OCI-LY3 (cell line): ENCODE measurements at regions not wholly inside any gene's neighbourhood (a gene's known extent, or its start where the extent isn't known, plus 50 kb on each side); places are given as distances from the start of the nearest gene placed in this dataset.

Experiments used
- H2AFZ ChIP-seq: fragments of 200-600, 300-600 bp; shearing (Covaris generic); 2 replicates; pipeline ENCODE4 v1.6.0; 2014; ENCODE audit warnings: antibody characterized with exemption, low read depth, low read length
- H3K27ac ChIP-seq: fragments of 200-600, 300-600 bp; sonication (generic); 2 replicates; pipeline ENCODE4 v1.5.1; 2014; ENCODE audit warnings: mild to moderate bottlenecking, low read length, moderate library complexity, mixed read lengths
- H3K27me3 ChIP-seq: fragments of 200-600, 300-600 bp; sonication (generic); 2 replicates; pipeline ENCODE4 v1.6.1; 2014; ENCODE audit warnings: low read depth, low read length, mixed read lengths
- H3K36me3 ChIP-seq: fragments of 200-600, 300-600 bp; sonication (generic); replicated peaks from 2 replicates; pipeline ENCODE3; 2014; ENCODE audit warnings: low read depth, low read length, mixed read lengths
- H3K4me1 ChIP-seq: fragments of 300-600, 200-600 bp; sonication (generic); 2 replicates; pipeline ENCODE4 v1.6.1; 2014; ENCODE audit warnings: low read length, mixed read lengths
- H3K4me2 ChIP-seq: fragments of 200-600, 300-600 bp; sonication (generic); 2 replicates; pipeline ENCODE4 v1.6.1; 2014; ENCODE audit warnings: low read length, mixed read lengths
- H3K4me3 ChIP-seq: fragments of 300-600, 200-600 bp; sonication (generic); 2 replicates; pipeline ENCODE4 v1.5.1; 2014; ENCODE audit warnings: antibody characterized with exemption, mild to moderate bottlenecking, low read length, moderate library complexity
- H3K79me2 ChIP-seq: fragments of 300-600, 200-600 bp; shearing (Covaris generic); 2 replicates; pipeline ENCODE4 v1.6.1; 2014; ENCODE audit warnings: mild to moderate bottlenecking, low read length, mixed read lengths
- H3K9ac ChIP-seq: fragments of 300-600, 200-600 bp; shearing (Covaris generic); 2 replicates; pipeline ENCODE4 v1.6.0; 2014; ENCODE audit warnings: mild to moderate bottlenecking, low read length, moderate library complexity
- H3K9me3 ChIP-seq: fragments of 200-600, 300-600 bp; shearing (Covaris generic); 2 replicates; pipeline ENCODE4 v1.6.1; 2014; ENCODE audit warnings: low read length, mixed read lengths; ENCODE audit not compliant: insufficient read depth
- H4K20me1 ChIP-seq: fragments of 200-600, 300-600 bp; sonication (generic); 2 replicates; pipeline ENCODE4 v1.6.1; 2016; ENCODE audit warnings: low read length, mixed read lengths; ENCODE audit not compliant: insufficient read depth
- CTCF ChIP-seq: fragments of 200-600, 300-600 bp; sonication (generic); IDR thresholded peaks from 2 replicates; pipeline ENCODE4 v1.5.1; 2014; ENCODE audit warnings: antibody characterized with exemption, low read length, low read depth
- EZH2phosphoT487 ChIP-seq: fragments of 200-600 bp; shearing (Covaris generic); IDR thresholded peaks from 2 replicates; pipeline ENCODE4 v1.6.1; 2018; ENCODE audit warnings: antibody characterized with exemption, mixed run types, low read depth

GRCh38 chr10:55348534-55348933 lies 547.5 kb upstream of the PCDH15 start:
- TF ChIP-seq EZH2phosphoT487 (no peak), CTCF (no peak)

GRCh38 chr10:55330486-55330885 lies 529.5 kb upstream of the PCDH15 start:
- no peaks in the 10 kb centered on the region for H3K79me2 ChIP-seq
- no peaks in the 10 kb centered on the region for H3K36me3 ChIP-seq
- TF ChIP-seq CTCF: no peak
- no peak for TF ChIP-seq EZH2phosphoT487
- no peak overlapping the region for H3K27ac ChIP-seq
- H2AFZ ChIP-seq: no peak overlapping the region
- H4K20me1 ChIP-seq: no peaks in the 10 kb centered on the region
- no peak overlapping the region for H3K4me2 ChIP-seq
- H3K4me3 ChIP-seq: no peak overlapping the region
- H3K9me3 ChIP-seq: no peaks in the 10 kb centered on the region
- no peaks in the 10 kb centered on the region for H3K27me3 ChIP-seq
- H3K4me1 ChIP-seq: no peaks in the 10 kb centered on the region
- no peak overlapping the region for H3K9ac ChIP-seq

More at GRCh38 chr10:55348534-55348933, 547.5 kb upstream of the PCDH15 start:
- no peak overlapping the region for H3K4me2 ChIP-seq
- H3K36me3 ChIP-seq: no peaks in the 10 kb centered on the region
- no peaks in the 10 kb centered on the region for H3K9me3 ChIP-seq
- no peak overlapping the region for H3K27ac ChIP-seq
- no peaks in the 10 kb centered on the region for H3K79me2 ChIP-seq
- H2AFZ ChIP-seq: no peak overlapping the region
- no peak overlapping the region for H3K4me3 ChIP-seq
- H4K20me1 ChIP-seq: no peaks in the 10 kb centered on the region
- H3K27me3 ChIP-seq: no peaks in the 10 kb centered on the region
- no peak overlapping the region for H3K9ac ChIP-seq
- H3K4me1 ChIP-seq: no peaks in the 10 kb centered on the region

- no peaks in the 10 kb centered on the region for H3K9me3 ChIP-seq
- H3K27me3 ChIP-seq: no peaks in the 10 kb centered on the region
- H2AFZ ChIP-seq: no peak overlapping the region
- no peak overlapping the region for H3K4me3 ChIP-seq
- TF ChIP-seq CTCF: no peak
- no peak for TF ChIP-seq EZH2phosphoT487
- H3K9ac ChIP-seq: no peak overlapping the region
- no peaks in the 10 kb centered on the region for H4K20me1 ChIP-seq
- H3K4me2 ChIP-seq: no peak overlapping the region
- no peaks in the 10 kb centered on the region for H3K36me3 ChIP-seq
- H3K79me2 ChIP-seq: no peaks in the 10 kb centered on the region
- no peak overlapping the region for H3K27ac ChIP-seq
- no peaks in the 10 kb centered on the region for H3K4me1 ChIP-seq
Observed at GRCh38 chr10:55329796-55330195, 528.8 kb upstream of the PCDH15 start.

- Histone ChIP-seq H4K20me1 (no peaks in the 10 kb centered on the region), H3K4me3 (no peak overlapping the region), H2AFZ (no peak overlapping the region), H3K36me3 (no peaks in the 10 kb centered on the region), H3K27me3 (no peaks in the 10 kb centered on the region), H3K9me3 (no peaks in the 10 kb centered on the region), H3K4me1 (no peaks in the 10 kb centered on the region), H3K4me2 (no peak overlapping the region), H3K9ac (no peak overlapping the region), H3K27ac (no peak overlapping the region), H3K79me2 (no peaks in the 10 kb centered on the region)
- TF ChIP-seq EZH2phosphoT487: no peak
- no peak for TF ChIP-seq CTCF
Observed at GRCh38 chr10:55320187-55320700, 519.2 kb upstream of the PCDH15 start.
